ENCODE measurements at regions not wholly inside any gene's neighbourhood (a gene's known extent, or its start where the extent isn't known, plus 50 kb on each side); places are given as distances from the start of the nearest gene placed in this dataset.

- DNase-seq: no peak
These were observed 2035.3 kb upstream of the TENM3 start for GRCh38 chr4:180207921-180208320.

GRCh38 chr4:180217070-180217469, 2026.1 kb upstream of the TENM3 start:
- no peak for DNase-seq

GRCh38 chr4:180219080-180219479, 2024.1 kb upstream of the TENM3 start:
- no peak for DNase-seq

- DNase-seq: no peak
These were observed 2017.2 kb upstream of the TENM3 start for GRCh38 chr4:180225977-180226376.

GRCh38 chr4:180234730-180235129, 2008.5 kb upstream of the TENM3 start:
- no peak for DNase-seq

GRCh38 chr4:180240670-180241069, 2002.5 kb upstream of the TENM3 start:
- DNase-seq: no peak

- no peak for DNase-seq
These were observed 1989.8 kb upstream of the TENM3 start for GRCh38 chr4:180253419-180253818.

GRCh38 chr4:180261346-180261745, 1981.9 kb upstream of the TENM3 start:
- no peak for DNase-seq

GRCh38 chr4:180280076-180280475, 1963.1 kb upstream of the TENM3 start:
- no peak for DNase-seq

- DNase-seq: peak; percentile 5
These were observed 1962.4 kb upstream of the TENM3 start for GRCh38 chr4:180280726-180281297.

GRCh38 chr4:180281724-180282123, 1961.5 kb upstream of the TENM3 start:
- peak; percentile 78 for DNase-seq

- DNase-seq: no peak
These were observed 1958.9 kb upstream of the TENM3 start for GRCh38 chr4:180284267-180284666.

GRCh38 chr4:180285796-180286195, 1957.4 kb upstream of the TENM3 start:
- DNase-seq: no peak

GRCh38 chr4:180292339-180292738, 1950.9 kb upstream of the TENM3 start:
- no peak for DNase-seq

- DNase-seq: no peak
These were observed 1947.1 kb upstream of the TENM3 start for GRCh38 chr4:180296036-180296599.

- no peak for DNase-seq
These were observed 1938.9 kb upstream of the TENM3 start for GRCh38 chr4:180304321-180304720.

GRCh38 chr4:180310616-180311015, 1932.6 kb upstream of the TENM3 start:
- no peak for DNase-seq

- no peak for DNase-seq
These were observed 1928.2 kb upstream of the TENM3 start for GRCh38 chr4:180314972-180315371.

GRCh38 chr4:180330521-180330920, 1912.7 kb upstream of the TENM3 start:
- DNase-seq: no peak

- DNase-seq: no peak
These were observed 1910.0 kb upstream of the TENM3 start for GRCh38 chr4:180333162-180333561.

GRCh38 chr4:180335566-180335965, 1907.6 kb upstream of the TENM3 start:
- DNase-seq: no peak

- DNase-seq: no peak
These were observed 1906.6 kb upstream of the TENM3 start for GRCh38 chr4:180336494-180337090.

- no peak for DNase-seq
These were observed 1901.3 kb upstream of the TENM3 start for GRCh38 chr4:180341926-180342325.

GRCh38 chr4:180350901-180351300, 1892.3 kb upstream of the TENM3 start:
- no peak for DNase-seq

GRCh38 chr4:180356766-180357165, 1886.4 kb upstream of the TENM3 start:
- DNase-seq: no peak
